GM12864 (cell line): ENCODE measurements at regions not wholly inside any gene's neighbourhood (a gene's known extent, or its start where the extent isn't known, plus 50 kb on each side); places are given as distances from the start of the nearest gene placed in this dataset.

Experiments used
- DNase-seq: peaks from one replicate; pipeline ENCODE4 v3.0.0-alpha.2; 2011; ENCODE audit warnings: low read depth
- H3K4me3 ChIP-seq: 2 replicates; pipeline ENCODE4 v1.5.1; 2011; ENCODE audit warnings: mild to moderate bottlenecking, low read depth, low read length, control low read depth
- CTCF ChIP-seq: IDR thresholded peaks from 2 replicates; pipeline ENCODE4 v1.5.1; 2011; ENCODE audit warnings: low read depth, mild to moderate bottlenecking, moderate library complexity, low read length, control low read depth, inconsistent platforms; ENCODE audit errors: missing control alignments

GRCh38 chr20:39944861-39945260 is 744.2 kb downstream of the MAFB start:
- no peak overlapping the region for H3K4me3 ChIP-seq
- TF ChIP-seq CTCF: no peak
- DNase-seq: no peak

GRCh38 chr20:39943336-39943735 is 745.7 kb downstream of the MAFB start:
- DNase-seq: no peak
- H3K4me3 ChIP-seq: no peak overlapping the region
- no peak for TF ChIP-seq CTCF

- H3K4me3 ChIP-seq: no peak overlapping the region
- DNase-seq: no peak
- TF ChIP-seq CTCF: no peak
Measured at GRCh38 chr20:39941245-39941644, 747.8 kb downstream of the MAFB start.

GRCh38 chr20:39939241-39939865 is 749.7 kb downstream of the MAFB start:
- no peak overlapping the region for H3K4me3 ChIP-seq
- TF ChIP-seq CTCF: no peak
- no peak for DNase-seq

- no peak for DNase-seq
- no peak for TF ChIP-seq CTCF
- no peak overlapping the region for H3K4me3 ChIP-seq
Measured at GRCh38 chr20:39936401-39936800, 752.6 kb downstream of the MAFB start.

GRCh38 chr20:39935901-39936300 is 753.1 kb downstream of the MAFB start:
- DNase-seq: no peak
- H3K4me3 ChIP-seq: no peak overlapping the region

More at GRCh38 chr20:39935901-39936300, 753.1 kb downstream of the MAFB start:
- no peak for TF ChIP-seq CTCF
